ENCODE measurements at regions not wholly inside any gene's neighbourhood (a gene's known extent, or its start where the extent isn't known, plus 50 kb on each side); places are given as distances from the start of the nearest gene placed in this dataset.

- DNase-seq (ENCODE audit: low spot score), result no peak
Observed at GRCh38 chr18:78655921-78656320, 323.7 kb upstream of the SALL3 start.

GRCh38 chr18:78656346-78656925 lies 323.2 kb upstream of the SALL3 start:
- DNase-seq (ENCODE audit: low spot score), result no peak

- DNase-seq (ENCODE audit: low spot score), result no peak
Observed at GRCh38 chr18:78658531-78658930, 321.1 kb upstream of the SALL3 start.

GRCh38 chr18:78659057-78659456 lies 320.6 kb upstream of the SALL3 start:
- no peak for DNase-seq (ENCODE audit: low spot score)

- DNase-seq (ENCODE audit: low spot score), result no peak
Observed at GRCh38 chr18:78659748-78660147, 319.9 kb upstream of the SALL3 start.

- DNase-seq (ENCODE audit: low spot score), result no peak
Observed at GRCh38 chr18:78660311-78660710, 319.3 kb upstream of the SALL3 start.

GRCh38 chr18:78661316-78661715 lies 318.3 kb upstream of the SALL3 start:
- DNase-seq (ENCODE audit: low spot score), result no peak

- DNase-seq (ENCODE audit: low spot score), result no peak
Observed at GRCh38 chr18:78662879-78663278, 316.7 kb upstream of the SALL3 start.

GRCh38 chr18:78664048-78664447 lies 315.6 kb upstream of the SALL3 start:
- DNase-seq (ENCODE audit: low spot score), result no peak

- no peak for DNase-seq (ENCODE audit: low spot score)
Observed at GRCh38 chr18:78664848-78665247, 314.8 kb upstream of the SALL3 start.

- DNase-seq (ENCODE audit: low spot score), result no peak
Observed at GRCh38 chr18:78665644-78666043, 314.0 kb upstream of the SALL3 start.

GRCh38 chr18:78666666-78667335 lies 312.8 kb upstream of the SALL3 start:
- DNase-seq (ENCODE audit: low spot score), result no peak

- no peak for DNase-seq (ENCODE audit: low spot score)
Observed at GRCh38 chr18:78670778-78671391, 308.7 kb upstream of the SALL3 start.

- DNase-seq (ENCODE audit: low spot score), result no peak
Observed at GRCh38 chr18:78671551-78671950, 308.1 kb upstream of the SALL3 start.

- no peak for DNase-seq (ENCODE audit: low spot score)
Observed at GRCh38 chr18:78672862-78673446, 306.7 kb upstream of the SALL3 start.

GRCh38 chr18:78673516-78674321 lies 305.9 kb upstream of the SALL3 start:
- DNase-seq (ENCODE audit: low spot score), result no peak

- DNase-seq (ENCODE audit: low spot score), result no peak
Observed at GRCh38 chr18:78675231-78675630, 304.4 kb upstream of the SALL3 start.

- no peak for DNase-seq (ENCODE audit: low spot score)
Observed at GRCh38 chr18:78676622-78677482, 302.8 kb upstream of the SALL3 start.

- no peak for DNase-seq (ENCODE audit: low spot score)
Observed at GRCh38 chr18:78677483-78678317, 301.9 kb upstream of the SALL3 start.

- DNase-seq (ENCODE audit: low spot score), result no peak
Observed at GRCh38 chr18:78678318-78678695, 301.3 kb upstream of the SALL3 start.

- DNase-seq (ENCODE audit: low spot score), result no peak
Observed at GRCh38 chr18:78679031-78679430, 300.6 kb upstream of the SALL3 start.

Measured in D341Med (cell line).